ENCODE measurements at regions not wholly inside any gene's neighbourhood (a gene's known extent, or its start where the extent isn't known, plus 50 kb on each side); places are given as distances from the start of the nearest gene placed in this dataset.
A peak's percentile ranks its signal among the peaks of the same experiment; 100 is the strongest.

DNA sequence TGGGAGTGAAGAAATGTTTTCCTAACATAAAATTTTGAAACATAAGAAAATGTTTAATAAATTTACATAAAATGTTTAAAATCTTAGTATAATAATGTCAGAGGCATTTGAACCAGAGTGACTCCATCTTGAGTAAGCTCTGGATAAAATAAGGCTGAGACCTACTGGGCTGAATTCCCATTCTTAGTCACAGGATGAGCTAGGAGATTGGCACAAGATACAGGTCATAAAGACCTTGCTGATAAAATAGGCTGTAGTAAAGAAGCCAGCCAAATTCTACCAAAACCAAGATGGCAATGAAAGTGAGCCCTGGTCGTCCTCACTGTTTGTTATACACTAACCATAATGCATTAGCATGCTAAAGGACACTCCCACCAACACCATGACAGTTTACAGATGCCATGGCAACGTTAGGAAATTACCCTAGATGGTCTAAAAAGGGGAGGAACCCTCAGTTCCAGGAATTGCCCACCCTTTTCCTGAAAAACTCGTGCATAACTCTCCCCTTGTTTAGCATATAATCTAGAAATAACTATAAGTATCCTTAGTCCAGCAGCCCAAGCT lies 1184.0 kb downstream of the UQCRFS1 start:
- H3K4me2 ChIP-seq (ENCODE audit: low read length), result no peak overlapping the region
- no peak overlapping the region for H3K9ac ChIP-seq (ENCODE audit: low read depth, low read length)
- no peaks in the 10 kb centered on the region for H3K4me1 ChIP-seq (ENCODE audit: control insufficient read depth, insufficient read depth, low read length)
- H3K4me3 ChIP-seq (ENCODE audit: low read length), result no peak overlapping the region
- H3K9me3 ChIP-seq (replicated peaks; ENCODE audit: low read length), result no peaks in the 10 kb centered on the region
- no peaks in the 10 kb centered on the region for H3K36me3 ChIP-seq (ENCODE audit: insufficient read depth, low read length)
- no peaks in the 10 kb centered on the region for H3K27me3 ChIP-seq (ENCODE audit: control insufficient read depth, insufficient read depth, low read length)

DNA sequence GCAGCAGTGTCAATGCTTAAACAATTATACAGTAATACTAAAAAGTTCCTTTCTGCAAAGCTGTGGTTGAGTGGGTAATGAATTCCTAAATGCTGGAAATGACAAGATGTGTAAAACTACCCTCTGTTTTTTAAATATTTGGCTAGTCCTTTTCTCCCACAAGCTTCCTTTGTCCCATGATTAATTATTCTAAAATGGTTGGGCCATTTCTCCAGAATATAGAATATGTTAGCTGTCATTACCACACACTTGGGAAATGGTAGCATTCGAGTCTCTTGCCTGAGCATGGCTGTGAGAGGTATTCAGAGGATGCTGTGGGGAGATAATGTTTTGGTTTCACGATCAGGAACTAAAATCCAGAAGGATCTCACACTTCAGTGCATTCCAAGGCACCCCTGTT lies 1185.8 kb downstream of the UQCRFS1 start:
- no peak overlapping the region for H3K4me3 ChIP-seq (ENCODE audit: low read length)
- H3K27me3 ChIP-seq (ENCODE audit: control insufficient read depth, insufficient read depth, low read length), result no peaks in the 10 kb centered on the region
- no peak overlapping the region for H3K4me2 ChIP-seq (ENCODE audit: low read length)
- peaks cover 7% of the 10 kb centered on the region for H3K4me1 ChIP-seq (ENCODE audit: control insufficient read depth, insufficient read depth, low read length)
- H3K9ac ChIP-seq (ENCODE audit: low read depth, low read length), result no peak overlapping the region
- H3K9me3 ChIP-seq (replicated peaks; ENCODE audit: low read length), result no peaks in the 10 kb centered on the region
- H3K36me3 ChIP-seq (ENCODE audit: insufficient read depth, low read length), result no peaks in the 10 kb centered on the region

DNA sequence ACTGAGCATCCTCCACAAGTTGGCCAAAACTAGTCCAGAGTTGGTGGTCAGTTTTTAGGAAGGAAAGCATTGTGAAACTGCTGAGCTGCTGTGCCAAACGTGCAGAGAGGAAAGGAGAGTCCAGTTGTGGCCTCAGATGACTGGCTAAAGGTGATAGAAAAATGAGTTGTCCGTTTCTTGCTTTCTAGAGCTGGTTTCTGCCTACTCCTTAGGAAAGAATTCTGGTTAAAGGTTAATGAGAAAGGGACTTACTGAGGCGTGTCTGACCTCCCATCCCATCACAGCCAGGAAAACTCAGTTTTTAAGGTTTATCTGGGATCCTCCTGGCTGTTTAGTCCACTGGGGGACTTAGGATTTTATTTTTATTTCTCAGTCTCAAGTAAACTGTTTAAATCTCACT lies 1186.3 kb downstream of the UQCRFS1 start:
- no peak overlapping the region for H3K9ac ChIP-seq (ENCODE audit: low read depth, low read length)
- H3K4me1 ChIP-seq (ENCODE audit: control insufficient read depth, insufficient read depth, low read length), result peaks cover 7% of the 10 kb centered on the region
- no peaks in the 10 kb centered on the region for H3K9me3 ChIP-seq (replicated peaks; ENCODE audit: low read length)
- H3K4me3 ChIP-seq (ENCODE audit: low read length), result no peak overlapping the region
- H3K4me2 ChIP-seq (ENCODE audit: low read length), result no peak overlapping the region
- no peaks in the 10 kb centered on the region for H3K27me3 ChIP-seq (ENCODE audit: control insufficient read depth, insufficient read depth, low read length)
- no peaks in the 10 kb centered on the region for H3K36me3 ChIP-seq (ENCODE audit: insufficient read depth, low read length)

DNA sequence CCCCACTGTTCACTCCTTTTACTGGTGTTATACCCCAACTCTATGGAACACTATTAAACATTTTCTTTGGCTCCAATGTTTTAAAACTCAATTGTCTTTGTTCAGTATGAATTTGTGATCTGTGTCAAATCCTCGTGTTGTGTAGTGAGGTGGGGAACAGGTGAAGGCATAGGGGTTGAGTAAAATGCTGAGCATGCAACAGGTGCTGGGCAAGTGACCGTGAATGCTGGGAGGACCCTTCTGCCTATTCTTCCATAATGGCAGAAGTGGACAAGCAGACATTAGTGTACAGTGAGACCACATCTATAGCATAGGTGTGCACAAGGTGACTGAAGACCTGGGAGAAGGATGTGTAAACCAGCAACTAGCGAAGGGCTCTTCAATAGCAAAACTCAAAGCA lies 1188.0 kb downstream of the UQCRFS1 start:
- no peaks in the 10 kb centered on the region for H3K9me3 ChIP-seq (replicated peaks; ENCODE audit: low read length)
- H3K36me3 ChIP-seq (ENCODE audit: insufficient read depth, low read length), result no peaks in the 10 kb centered on the region
- H3K4me3 ChIP-seq (ENCODE audit: low read length), result no peak overlapping the region
- H3K27me3 ChIP-seq (ENCODE audit: control insufficient read depth, insufficient read depth, low read length), result peaks cover 7% of the 10 kb centered on the region
- no peak overlapping the region for H3K9ac ChIP-seq (ENCODE audit: low read depth, low read length)
- peaks cover 7% of the 10 kb centered on the region for H3K4me1 ChIP-seq (ENCODE audit: control insufficient read depth, insufficient read depth, low read length)
- H3K4me2 ChIP-seq (ENCODE audit: low read length), result no peak overlapping the region

DNA sequence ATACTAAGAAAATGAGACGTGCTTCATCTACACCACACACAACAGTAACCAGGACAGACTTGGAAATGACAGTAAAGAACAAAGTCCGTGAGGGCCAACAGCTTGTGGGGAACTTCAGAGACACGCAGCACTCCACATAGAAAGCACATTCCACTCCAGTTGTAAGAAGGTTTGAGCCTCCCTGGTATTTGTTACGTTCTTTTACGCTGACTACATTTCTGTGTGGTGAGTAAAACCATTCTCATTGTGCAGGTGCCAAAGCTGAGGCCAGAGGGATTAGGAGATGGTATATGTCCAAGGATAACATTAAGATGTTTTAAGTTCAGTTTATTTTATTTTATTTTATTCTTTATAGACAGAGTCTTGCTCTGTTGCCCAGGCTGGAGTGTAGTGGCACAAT lies 1189.9 kb downstream of the UQCRFS1 start:
- H3K36me3 ChIP-seq (ENCODE audit: insufficient read depth, low read length), result no peaks in the 10 kb centered on the region
- H3K9me3 ChIP-seq (replicated peaks; ENCODE audit: low read length), result no peaks in the 10 kb centered on the region
- peaks cover 11% of the 10 kb centered on the region for H3K27me3 ChIP-seq (ENCODE audit: control insufficient read depth, insufficient read depth, low read length)
- H3K9ac ChIP-seq (ENCODE audit: low read depth, low read length), result peak overlapping the region; percentile 21
- no peak overlapping the region for H3K4me2 ChIP-seq (ENCODE audit: low read length)
- H3K4me1 ChIP-seq (ENCODE audit: control insufficient read depth, insufficient read depth, low read length), result peaks cover 7% of the 10 kb centered on the region
- no peak overlapping the region for H3K4me3 ChIP-seq (ENCODE audit: low read length)

DNA sequence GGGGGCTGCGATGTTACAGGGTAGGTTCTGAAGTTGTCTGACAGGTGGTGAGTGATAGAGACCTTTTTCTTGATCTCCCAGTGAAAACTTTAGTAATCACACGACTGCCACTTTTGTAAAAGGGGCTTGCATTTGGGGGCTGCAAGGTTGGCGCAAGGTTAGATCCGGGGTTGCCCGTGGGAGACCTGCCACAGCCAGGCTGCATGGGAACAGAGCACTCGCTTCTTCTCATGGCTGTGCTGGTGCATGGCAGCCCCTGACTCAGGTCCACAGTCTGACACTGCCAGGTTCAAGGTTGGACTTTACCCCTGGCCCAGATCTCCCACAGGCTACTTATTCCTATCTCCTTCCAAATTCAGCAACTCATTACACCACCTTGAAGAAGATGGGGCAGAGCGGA lies 1190.4 kb downstream of the UQCRFS1 start:
- Histone ChIP-seq H3K4me1 (ENCODE audit: control insufficient read depth, insufficient read depth, low read length) (peaks cover 7% of the 10 kb centered on the region), H3K4me2 (ENCODE audit: low read length) (no peak overlapping the region), H3K9me3 (replicated peaks; ENCODE audit: low read length) (no peaks in the 10 kb centered on the region), H3K36me3 (ENCODE audit: insufficient read depth, low read length) (no peaks in the 10 kb centered on the region), H3K4me3 (ENCODE audit: low read length) (no peak overlapping the region), H3K27me3 (ENCODE audit: control insufficient read depth, insufficient read depth, low read length) (peaks cover 11% of the 10 kb centered on the region), H3K9ac (ENCODE audit: low read depth, low read length) (peak overlapping the region; percentile 21)

DNA sequence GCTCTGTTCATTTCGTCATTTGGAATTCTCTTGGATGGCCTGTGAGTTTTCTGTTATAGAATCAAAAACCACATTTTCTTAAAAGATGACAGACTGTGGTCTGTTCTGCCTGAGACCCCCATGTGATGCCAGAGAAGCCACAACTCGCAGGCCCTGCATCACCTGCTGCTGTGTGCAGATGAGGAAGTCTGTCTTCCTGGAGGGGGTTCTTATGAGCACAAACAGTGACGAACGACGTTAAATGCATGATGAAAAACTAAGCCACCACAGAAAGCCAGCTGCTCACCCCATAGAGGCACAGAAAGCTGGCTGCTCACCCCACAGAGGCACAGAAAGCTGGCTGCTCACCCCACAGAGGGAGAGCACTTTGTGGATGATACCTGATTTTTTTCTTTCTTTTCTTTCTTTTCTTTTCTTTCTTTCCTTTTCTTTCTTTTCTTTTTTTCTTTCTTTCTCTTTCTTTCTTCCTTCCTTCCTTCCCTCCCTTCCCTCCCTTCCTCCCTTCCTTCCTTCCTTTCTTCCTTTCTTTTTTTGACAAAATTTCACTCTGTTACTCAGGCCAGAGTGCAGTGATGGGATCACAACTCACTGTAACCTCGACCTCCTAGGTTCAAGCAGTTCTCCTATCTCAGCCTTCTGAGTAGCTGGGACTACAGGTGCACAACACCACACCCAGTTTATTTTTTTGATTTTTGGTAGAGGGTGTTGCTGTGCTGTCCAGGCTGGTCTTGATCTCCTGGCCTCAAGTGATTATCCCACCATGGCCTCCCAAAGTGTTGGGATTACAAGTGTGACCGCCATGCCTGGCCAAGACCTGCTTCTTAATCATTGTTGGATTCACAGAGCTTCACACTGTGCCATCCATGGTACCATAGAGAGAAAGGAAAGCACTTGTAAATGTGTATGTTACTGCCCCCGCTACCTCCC lies 1191.4 kb downstream of the UQCRFS1 start:
- H3K9ac ChIP-seq (ENCODE audit: low read depth, low read length), result no peak overlapping the region
- H3K4me3 ChIP-seq (ENCODE audit: low read length), result no peak overlapping the region
- H3K9me3 ChIP-seq (replicated peaks; ENCODE audit: low read length), result no peaks in the 10 kb centered on the region
- H3K27me3 ChIP-seq (ENCODE audit: control insufficient read depth, insufficient read depth, low read length), result peaks cover 11% of the 10 kb centered on the region
- peaks cover 7% of the 10 kb centered on the region for H3K4me1 ChIP-seq (ENCODE audit: control insufficient read depth, insufficient read depth, low read length)
- no peak overlapping the region for H3K4me2 ChIP-seq (ENCODE audit: low read length)
- no peaks in the 10 kb centered on the region for H3K36me3 ChIP-seq (ENCODE audit: insufficient read depth, low read length)

DNA sequence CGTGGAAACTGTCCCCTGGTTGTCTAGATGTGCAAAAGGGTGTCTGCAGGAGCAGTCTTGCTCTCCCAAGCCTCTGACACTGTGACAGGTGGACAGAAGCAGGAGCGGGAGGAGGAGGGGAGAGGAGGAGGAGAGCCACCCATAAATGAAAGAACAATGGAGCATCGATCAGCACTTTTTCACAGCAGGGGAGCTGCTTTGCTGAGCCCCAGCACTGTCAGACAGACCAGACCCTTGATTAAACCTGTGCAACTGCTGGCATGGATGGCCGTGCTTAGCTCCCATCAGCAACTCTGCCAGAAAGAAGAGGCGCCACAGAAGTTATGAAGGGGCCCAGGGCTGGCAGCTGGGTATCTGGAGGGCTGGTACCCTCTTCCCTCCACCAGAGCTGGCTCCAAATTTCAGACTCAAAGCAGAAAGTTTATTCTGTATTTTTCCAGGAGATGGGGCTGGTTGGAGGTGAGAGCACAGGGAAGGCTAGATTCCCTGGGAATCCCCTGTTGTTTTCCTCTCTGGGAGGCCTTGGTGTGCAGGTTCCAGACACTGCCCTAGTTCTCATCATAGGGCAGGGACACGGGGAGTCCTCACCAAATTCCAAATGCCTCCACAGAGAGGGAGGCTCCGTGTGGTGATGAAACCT lies 1192.2 kb downstream of the UQCRFS1 start:
- H3K27me3 ChIP-seq (ENCODE audit: control insufficient read depth, insufficient read depth, low read length), result peaks cover 11% of the 10 kb centered on the region
- no peak overlapping the region for H3K4me2 ChIP-seq (ENCODE audit: low read length)
- no peak overlapping the region for H3K9ac ChIP-seq (ENCODE audit: low read depth, low read length)
- no peaks in the 10 kb centered on the region for H3K9me3 ChIP-seq (replicated peaks; ENCODE audit: low read length)
- H3K4me1 ChIP-seq (ENCODE audit: control insufficient read depth, insufficient read depth, low read length), result peaks cover 7% of the 10 kb centered on the region
- no peak overlapping the region for H3K4me3 ChIP-seq (ENCODE audit: low read length)
- H3K36me3 ChIP-seq (ENCODE audit: insufficient read depth, low read length), result no peaks in the 10 kb centered on the region

DNA sequence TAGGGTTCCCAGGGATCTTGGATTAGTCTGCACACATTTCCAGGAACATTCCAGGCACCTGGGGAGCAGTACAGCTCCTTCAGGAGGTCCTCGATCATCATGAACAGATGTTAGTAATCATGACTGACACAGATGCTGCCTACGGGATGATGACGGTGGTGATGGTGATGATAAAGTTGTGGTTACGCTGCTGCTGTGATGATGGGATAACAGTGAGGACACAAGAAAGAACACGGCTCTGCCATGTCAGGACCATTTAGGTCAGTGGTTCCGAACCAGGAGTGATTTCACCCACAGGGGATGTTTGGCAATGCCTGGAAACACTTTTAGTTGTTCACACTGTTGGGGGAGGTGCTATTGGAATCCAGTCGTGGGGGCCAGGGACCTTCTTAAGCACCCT lies 1193.0 kb downstream of the UQCRFS1 start:
- H3K36me3 ChIP-seq (ENCODE audit: insufficient read depth, low read length), result no peaks in the 10 kb centered on the region
- no peak overlapping the region for H3K4me2 ChIP-seq (ENCODE audit: low read length)
- peaks cover 11% of the 10 kb centered on the region for H3K27me3 ChIP-seq (ENCODE audit: control insufficient read depth, insufficient read depth, low read length)
- H3K4me1 ChIP-seq (ENCODE audit: control insufficient read depth, insufficient read depth, low read length), result peaks cover 7% of the 10 kb centered on the region
- H3K9ac ChIP-seq (ENCODE audit: low read depth, low read length), result no peak overlapping the region
- no peak overlapping the region for H3K4me3 ChIP-seq (ENCODE audit: low read length)
- H3K9me3 ChIP-seq (replicated peaks; ENCODE audit: low read length), result no peaks in the 10 kb centered on the region

DNA sequence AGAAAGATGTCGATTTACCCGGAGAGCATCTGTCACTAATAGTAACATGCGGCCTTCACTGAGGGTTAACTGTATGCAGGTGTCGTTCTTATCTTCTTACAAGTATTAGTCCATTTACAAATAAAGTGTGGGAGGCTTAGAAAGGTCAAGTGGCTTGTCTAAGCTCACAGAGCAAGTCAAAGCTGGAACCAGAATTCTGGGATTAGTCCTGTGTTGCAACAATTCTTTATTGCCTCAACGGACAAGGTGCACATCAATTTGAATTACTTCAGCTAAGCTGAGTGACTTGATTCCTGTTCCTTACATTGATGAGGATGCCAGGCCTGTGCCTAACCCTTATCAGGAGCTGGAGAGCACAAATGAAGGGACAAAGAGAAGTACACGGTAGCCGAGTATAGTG lies 1193.6 kb downstream of the UQCRFS1 start:
- Histone ChIP-seq H3K36me3 (ENCODE audit: insufficient read depth, low read length) (no peaks in the 10 kb centered on the region), H3K9ac (ENCODE audit: low read depth, low read length) (no peak overlapping the region), H3K27me3 (ENCODE audit: control insufficient read depth, insufficient read depth, low read length) (peaks cover 11% of the 10 kb centered on the region), H3K4me2 (ENCODE audit: low read length) (no peak overlapping the region), H3K4me3 (ENCODE audit: low read length) (no peak overlapping the region), H3K4me1 (ENCODE audit: control insufficient read depth, insufficient read depth, low read length) (peaks cover 7% of the 10 kb centered on the region), H3K9me3 (replicated peaks; ENCODE audit: low read length) (no peaks in the 10 kb centered on the region)

DNA sequence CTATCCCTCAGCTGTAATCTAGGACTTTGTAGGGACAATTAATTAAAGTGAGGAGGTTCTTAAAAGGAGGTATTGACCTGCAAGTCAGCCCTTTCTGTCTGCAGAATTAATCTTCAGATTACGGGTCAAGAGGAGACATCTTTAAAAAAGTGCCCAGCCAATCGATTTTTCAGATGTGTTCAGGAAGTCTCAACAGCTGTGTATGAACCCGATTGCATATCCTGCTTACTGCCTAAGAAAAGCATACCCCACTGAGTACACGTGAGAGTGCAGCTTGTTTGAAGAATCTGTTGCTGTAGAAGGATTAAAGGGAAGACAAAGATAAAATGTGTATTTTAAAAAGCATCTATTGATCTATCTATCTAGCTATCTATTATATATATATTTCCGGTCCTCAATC lies 1194.5 kb downstream of the UQCRFS1 start:
- H3K9ac ChIP-seq (ENCODE audit: low read depth, low read length), result no peak overlapping the region
- H3K27me3 ChIP-seq (ENCODE audit: control insufficient read depth, insufficient read depth, low read length), result peaks cover 11% of the 10 kb centered on the region

More for the DNA sequence above, 1194.5 kb downstream of the UQCRFS1 start:
- no peak overlapping the region for H3K4me3 ChIP-seq (ENCODE audit: low read length)
- H3K4me2 ChIP-seq (ENCODE audit: low read length), result no peak overlapping the region
- H3K36me3 ChIP-seq (ENCODE audit: insufficient read depth, low read length), result no peaks in the 10 kb centered on the region
- H3K9me3 ChIP-seq (replicated peaks; ENCODE audit: low read length), result no peaks in the 10 kb centered on the region
- peaks cover 7% of the 10 kb centered on the region for H3K4me1 ChIP-seq (ENCODE audit: control insufficient read depth, insufficient read depth, low read length)
